Inflammatory macrophage treated with lipopolysaccharide for 1 hour (primary cell): ENCODE measurements at regions not wholly inside any gene's neighbourhood (a gene's known extent, or its start where the extent isn't known, plus 50 kb on each side); places are given as distances from the start of the nearest gene placed in this dataset.
"Not testable (repeated sequence)": the region's sequence is repeated elsewhere in the genome, so short reads cannot be mapped to it uniquely, and the experiment has no call there.

Experiments
- DNase-seq, 2 donors: peaks; one replicate each; pipeline ENCODE4 v3.0.0-alpha.2; 2020 to 2022

DNA sequence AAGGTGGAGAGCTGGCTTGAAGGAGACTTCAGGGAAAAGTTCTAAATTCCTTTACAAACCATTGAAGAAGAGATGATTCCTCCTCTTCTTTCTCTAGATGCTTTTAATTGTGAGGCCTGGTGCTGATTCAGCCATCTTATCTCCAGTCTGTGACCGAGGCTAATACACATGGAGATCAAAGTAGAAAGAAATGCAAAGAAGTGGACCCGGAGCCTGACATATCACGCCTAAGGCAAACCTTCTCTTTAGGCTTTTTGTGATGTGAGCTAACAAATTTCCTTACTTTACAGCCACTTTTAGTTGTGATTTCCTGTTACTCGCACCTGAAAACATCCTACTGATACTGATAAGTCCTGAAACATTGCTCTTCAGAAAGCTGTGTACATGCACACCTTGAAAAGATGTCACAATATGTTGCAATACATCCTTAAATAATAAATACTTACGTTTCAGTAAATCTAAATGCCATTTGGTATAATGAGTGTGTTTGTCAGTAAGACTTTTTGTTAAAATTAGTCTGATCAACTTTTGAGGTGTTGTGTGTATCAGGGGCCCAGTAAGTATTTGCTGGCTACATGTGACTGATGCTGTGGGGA, 192.4 kb downstream of the BAMBI start:
- no peak for DNase-seq

GRCh38 chr10:28871665-28872064, 194.3 kb downstream of the BAMBI start:
- DNase-seq = no peak

GRCh38 chr10:28872587-28873165, 195.4 kb downstream of the BAMBI start:
- DNase-seq = peak; percentile 11 to 22

- DNase-seq = no peak
Measured at GRCh38 chr10:28873540-28873939, 196.2 kb downstream of the BAMBI start.

GRCh38 chr10:28874210-28874609, 196.9 kb downstream of the BAMBI start:
- no peak for DNase-seq

DNA sequence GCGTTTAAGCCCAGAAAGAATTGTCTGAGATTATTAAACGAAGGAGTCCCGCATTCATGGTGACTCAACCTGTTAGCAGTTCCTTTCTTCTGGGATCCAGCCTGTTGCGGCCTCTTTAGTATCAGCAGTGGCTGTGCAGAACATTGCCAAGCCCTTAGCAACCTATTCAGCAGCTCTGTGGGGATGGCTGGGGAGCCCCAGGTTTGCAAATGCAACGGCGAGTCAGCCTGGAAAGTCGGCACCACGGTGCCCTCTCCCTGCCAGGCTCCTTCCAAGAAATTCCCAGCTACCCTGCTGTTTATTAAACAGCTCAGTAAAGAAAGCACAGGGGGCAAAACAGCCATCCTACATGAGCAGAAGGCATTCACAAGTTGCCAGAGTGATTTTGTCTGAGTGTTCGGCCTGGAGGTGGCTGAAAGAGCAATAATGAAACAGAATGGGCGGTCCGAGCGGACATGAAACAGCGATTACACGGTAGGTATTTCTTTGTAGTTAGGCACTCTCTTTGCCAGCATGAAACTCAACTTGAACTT, 198.3 kb downstream of the BAMBI start:
- no peak for DNase-seq

GRCh38 chr10:28878236-28878970, 201.1 kb downstream of the BAMBI start:
- DNase-seq = no peak

- DNase-seq = no peak
Measured at GRCh38 chr10:28879246-28879645, 201.9 kb downstream of the BAMBI start.

- DNase-seq = no peak
Measured at GRCh38 chr10:28879875-28880682, 202.8 kb downstream of the BAMBI start.

DNA sequence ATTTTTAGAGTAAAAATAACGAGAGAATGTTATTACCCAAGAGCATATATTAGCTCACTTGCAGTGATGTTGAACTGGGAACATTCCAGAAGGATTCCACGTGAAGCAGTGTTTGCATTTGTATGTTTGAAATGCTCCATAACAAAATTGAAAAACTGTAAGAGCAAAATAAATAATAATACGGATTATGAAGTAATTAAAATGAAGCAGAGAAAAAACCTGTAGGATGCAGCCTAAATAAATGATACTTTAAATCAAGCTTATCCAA, 203.3 kb downstream of the BAMBI start:
- DNase-seq = no peak

DNA sequence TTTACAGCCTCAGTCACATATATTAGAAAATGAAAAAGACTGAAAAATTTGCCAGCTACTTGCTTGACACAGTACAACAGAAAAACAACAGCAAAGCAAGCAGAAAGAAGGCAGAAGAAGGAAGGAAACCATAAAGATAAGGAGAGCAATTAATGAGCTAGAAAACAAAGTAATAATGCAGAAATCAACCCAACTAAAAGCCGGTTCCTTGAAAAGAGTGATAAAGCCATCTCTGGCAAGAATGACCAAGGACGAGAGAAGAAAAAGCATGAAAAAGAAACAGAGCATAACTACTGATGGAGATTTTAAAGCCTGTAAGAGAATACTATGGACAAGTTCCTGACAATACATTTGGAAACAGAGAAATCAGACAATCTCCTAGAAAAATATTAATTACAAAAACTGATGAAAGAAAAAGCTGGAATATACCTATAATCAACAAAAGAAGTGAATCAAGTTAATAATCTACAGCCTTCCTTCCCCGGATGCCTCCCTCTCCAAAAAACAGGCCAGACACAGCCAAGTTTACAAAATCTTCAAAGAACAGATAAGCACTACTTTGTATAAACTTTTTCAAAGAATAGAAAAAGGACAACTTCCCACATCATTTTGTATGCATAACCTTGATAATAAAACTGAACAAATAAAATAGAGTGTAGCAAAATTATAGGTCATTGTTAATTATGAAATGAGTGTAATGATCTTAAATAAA, 204.0 kb downstream of the BAMBI start:
- DNase-seq = no peak

- DNase-seq = no peak
Measured at GRCh38 chr10:28883741-28884423, 206.6 kb downstream of the BAMBI start.

DNA sequence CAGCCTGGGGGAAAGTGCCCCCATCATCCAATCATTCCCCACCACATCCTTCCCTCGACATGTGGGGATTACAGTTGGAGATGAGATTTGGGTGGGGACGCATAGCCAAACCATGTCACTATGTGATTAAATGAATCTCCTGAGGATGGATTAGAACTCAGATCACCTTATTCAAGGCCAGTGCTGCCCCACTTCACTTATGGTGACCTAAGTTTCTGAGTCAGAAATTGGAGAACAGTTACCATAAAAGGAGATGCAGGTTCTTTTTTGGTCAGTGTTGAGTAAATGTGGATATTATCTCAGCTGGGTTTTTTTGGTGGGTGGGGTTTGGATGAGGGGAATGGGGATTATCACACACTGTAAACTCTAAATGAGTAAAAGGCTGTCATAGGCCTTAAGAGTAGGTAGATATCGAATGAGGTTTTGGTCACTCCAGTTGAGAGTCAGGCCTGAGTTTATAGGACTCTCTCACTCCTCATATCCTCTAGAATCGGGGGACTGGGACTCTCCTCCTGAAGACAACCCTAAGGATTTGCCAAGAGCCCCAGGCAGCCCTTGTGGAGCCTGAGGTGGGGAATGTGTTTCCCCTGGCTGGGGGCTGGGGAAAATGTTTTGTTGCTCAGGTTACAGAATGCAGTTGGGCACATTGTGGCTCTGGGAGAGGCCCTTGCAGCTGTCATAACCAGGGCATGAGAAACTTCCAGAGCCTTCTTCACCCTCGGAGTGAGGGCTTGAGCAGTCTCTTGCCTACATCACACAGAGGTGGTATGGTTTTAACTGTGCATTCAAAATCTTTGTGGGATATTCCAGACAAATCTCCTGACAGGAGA, 213.0 kb downstream of the BAMBI start:
- DNase-seq = peak; percentile 31 to 80

- peak; percentile 25 to 70 for DNase-seq
Measured at GRCh38 chr10:28891058-28891713, 213.9 kb downstream of the BAMBI start.

- DNase-seq = no peak
Measured at GRCh38 chr10:28892818-28893547, 215.7 kb downstream of the BAMBI start.

GRCh38 chr10:28894146-28894545, 216.8 kb downstream of the BAMBI start:
- no peak for DNase-seq

DNA sequence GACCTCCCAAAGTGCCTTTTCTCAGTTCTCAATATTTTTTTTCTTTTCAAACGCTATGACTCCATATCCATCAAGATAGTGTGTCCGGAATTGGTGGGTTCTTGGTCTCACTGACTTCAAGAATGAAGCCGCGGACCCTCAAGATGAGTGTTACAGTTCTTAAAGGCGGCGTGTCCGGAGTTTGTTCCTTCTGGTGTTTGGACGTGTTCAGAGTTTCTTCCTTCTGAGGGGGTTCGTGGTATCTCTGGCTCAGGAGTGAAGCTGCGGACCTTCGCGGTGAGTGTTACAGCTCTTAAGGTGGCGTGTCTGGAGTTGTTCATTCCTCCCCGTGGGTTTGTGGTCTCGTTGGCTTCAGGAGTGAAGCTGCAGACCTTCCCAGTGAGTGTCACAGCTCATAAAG, 218.3 kb downstream of the BAMBI start:
- not testable (repeated sequence) for DNase-seq

GRCh38 chr10:28896791-28897409, 219.6 kb downstream of the BAMBI start:
- DNase-seq = not testable (repeated sequence)
